Breast epithelium (tissue), 3 donors: ENCODE measurements at regions not wholly inside any gene's neighbourhood (a gene's known extent, or its start where the extent isn't known, plus 50 kb on each side); places are given as distances from the start of the nearest gene placed in this dataset.

Experiments
- CTCF ChIP-seq, 3 donors: fragments of 450-650 bp; IDR thresholded peaks; one replicate each; pipeline ENCODE4 v1.5.1; 2016 to 2017; ENCODE audit warnings: antibody characterized with exemption in 3 of 3, mild to moderate bottlenecking in 3 of 3, moderate library complexity in 3 of 3
- POLR2A ChIP-seq: fragments of 450-650 bp; IDR thresholded peaks from one replicate; pipeline ENCODE4 v1.6.1; 2016; ENCODE audit warnings: antibody characterized with exemption, mild to moderate bottlenecking, moderate library complexity
- POLR2AphosphoS5 ChIP-seq, 3 donors: sonication (generic); formaldehyde crosslinking; IDR thresholded peaks; one replicate each; pipeline ENCODE4 v1.6.1; 2017; ENCODE audit warnings: antibody characterized with exemption in 3 of 3

- TF ChIP-seq POLR2A (no peak), CTCF (IDR thresholded peaks at IDR 0.05) (no peak), POLR2AphosphoS5 (IDR thresholded peaks at IDR 0.05) (no peak)
These were observed 221.8 kb upstream of the TUT7 start for GRCh38 chr9:86575825-86576525.
